ENCODE measurements at regions not wholly inside any gene's neighbourhood (a gene's known extent, or its start where the extent isn't known, plus 50 kb on each side); places are given as distances from the start of the nearest gene placed in this dataset.

GRCh38 chr5:68484307-68485068 lies 268.9 kb downstream of the PIK3R1 start:
- no peaks in the 10 kb centered on the region for H3K4me1 Mint-ChIP-seq
- intact Hi-C loops (cut with micrococcal nuclease), result no loop called here
- H3K27me3 Mint-ChIP-seq, result peaks cover 25% of the 10 kb centered on the region
- no peaks in the 10 kb centered on the region for H3K36me3 Mint-ChIP-seq (ENCODE audit: low read depth)
- no peak overlapping the region for H3K4me3 Mint-ChIP-seq
- no peak overlapping the region for H3K27ac Mint-ChIP-seq
- H3K9me3 Mint-ChIP-seq, result peaks cover 15% of the 10 kb centered on the region
- DNase-seq, result no peak

GRCh38 chr5:68489556-68489955 lies 274.0 kb downstream of the PIK3R1 start:
- H3K27ac Mint-ChIP-seq, result no peak overlapping the region
- peaks cover 20% of the 10 kb centered on the region for H3K27me3 Mint-ChIP-seq
- peaks cover 9% of the 10 kb centered on the region for H3K9me3 Mint-ChIP-seq
- intact Hi-C loops (cut with micrococcal nuclease), result no loop called here
- H3K4me3 Mint-ChIP-seq, result no peak overlapping the region
- no peak for DNase-seq
- H3K4me1 Mint-ChIP-seq, result no peaks in the 10 kb centered on the region
- H3K36me3 Mint-ChIP-seq (ENCODE audit: low read depth), result no peaks in the 10 kb centered on the region

- Mint-ChIP-seq H3K36me3 (ENCODE audit: low read depth) (no peaks in the 10 kb centered on the region), H3K4me1 (no peaks in the 10 kb centered on the region), H3K27ac (no peak overlapping the region), H3K27me3 (peaks cover 20% of the 10 kb centered on the region), H3K9me3 (peaks cover 9% of the 10 kb centered on the region), H3K4me3 (no peak overlapping the region)
- no peak for DNase-seq
- intact Hi-C loops (cut with micrococcal nuclease), result no loop called here
Measured at GRCh38 chr5:68490406-68490805, 274.9 kb downstream of the PIK3R1 start.

GRCh38 chr5:68494771-68495170 lies 279.2 kb downstream of the PIK3R1 start:
- intact Hi-C loops (cut with micrococcal nuclease), result no loop called here
- Mint-ChIP-seq H3K4me1 (no peaks in the 10 kb centered on the region), H3K27ac (no peak overlapping the region), H3K9me3 (peaks cover 16% of the 10 kb centered on the region), H3K36me3 (ENCODE audit: low read depth) (no peaks in the 10 kb centered on the region), H3K4me3 (no peak overlapping the region), H3K27me3 (peaks cover 12% of the 10 kb centered on the region)
- DNase-seq, result no peak

DNA sequence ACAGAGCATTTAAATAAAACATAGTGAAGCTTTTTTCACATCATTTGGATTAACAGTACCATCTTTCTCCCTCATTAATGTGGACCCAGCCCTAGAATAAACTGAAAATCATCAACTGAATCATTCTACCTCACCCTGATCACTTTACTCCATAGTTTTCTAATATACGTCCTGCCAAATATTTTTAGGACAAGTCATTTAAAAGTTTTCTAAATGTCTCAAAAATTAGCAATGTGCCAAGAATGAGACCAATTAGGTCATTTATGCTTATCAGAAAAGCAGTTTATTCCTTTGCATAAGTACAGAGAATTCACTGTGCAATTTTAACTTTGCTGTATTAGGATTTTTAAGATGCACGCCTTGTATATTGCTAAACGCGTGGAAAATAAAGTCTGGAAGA lies 284.4 kb downstream of the PIK3R1 start:
- intact Hi-C loops (cut with micrococcal nuclease), result no loop called here

DNA sequence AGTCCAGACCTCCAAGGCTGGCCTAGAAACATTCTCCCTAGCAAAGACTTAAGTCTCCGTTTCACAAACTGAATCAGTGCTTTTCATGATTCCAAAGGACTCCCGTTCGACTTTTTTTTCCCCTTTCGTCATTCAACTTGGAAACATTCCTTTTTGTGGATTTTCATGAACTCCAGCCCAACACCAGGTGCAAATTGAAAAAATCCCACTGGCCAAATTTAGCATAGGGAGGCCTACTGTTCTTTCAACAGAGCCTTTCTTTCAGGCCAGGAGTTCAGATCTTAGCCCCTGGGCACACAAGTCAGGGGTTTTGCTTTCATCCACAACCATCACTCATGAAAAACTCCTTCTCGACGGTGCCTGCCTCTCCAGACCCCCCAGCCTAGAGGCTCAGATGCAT lies 285.3 kb downstream of the PIK3R1 start:
- H3K4me3 Mint-ChIP-seq, result no peak overlapping the region
- H3K4me1 Mint-ChIP-seq, result no peaks in the 10 kb centered on the region
- peaks cover 4% of the 10 kb centered on the region for H3K27me3 Mint-ChIP-seq
- DNase-seq, result no peak
- H3K9me3 Mint-ChIP-seq, result peaks cover 20% of the 10 kb centered on the region
- H3K27ac Mint-ChIP-seq, result peak overlapping the region; percentile 29
- intact Hi-C loops (cut with micrococcal nuclease), result no loop called here
- no peaks in the 10 kb centered on the region for H3K36me3 Mint-ChIP-seq (ENCODE audit: low read depth)

More for the DNA sequence above, 284.4 kb downstream of the PIK3R1 start:
- Mint-ChIP-seq H3K4me1 (no peaks in the 10 kb centered on the region), H3K27me3 (peaks cover 4% of the 10 kb centered on the region), H3K9me3 (peaks cover 20% of the 10 kb centered on the region), H3K4me3 (no peak overlapping the region), H3K36me3 (ENCODE audit: low read depth) (no peaks in the 10 kb centered on the region), H3K27ac (no peak overlapping the region)
- DNase-seq, result no peak

- DNase-seq, result no peak
- intact Hi-C loops (cut with micrococcal nuclease), result no loop called here
- Mint-ChIP-seq H3K27me3 (peaks cover 4% of the 10 kb centered on the region), H3K4me3 (no peak overlapping the region), H3K27ac (no peak overlapping the region), H3K4me1 (no peaks in the 10 kb centered on the region), H3K9me3 (peaks cover 11% of the 10 kb centered on the region), H3K36me3 (ENCODE audit: low read depth) (no peaks in the 10 kb centered on the region)
Measured at GRCh38 chr5:68502531-68502930, 287.0 kb downstream of the PIK3R1 start.

DNA sequence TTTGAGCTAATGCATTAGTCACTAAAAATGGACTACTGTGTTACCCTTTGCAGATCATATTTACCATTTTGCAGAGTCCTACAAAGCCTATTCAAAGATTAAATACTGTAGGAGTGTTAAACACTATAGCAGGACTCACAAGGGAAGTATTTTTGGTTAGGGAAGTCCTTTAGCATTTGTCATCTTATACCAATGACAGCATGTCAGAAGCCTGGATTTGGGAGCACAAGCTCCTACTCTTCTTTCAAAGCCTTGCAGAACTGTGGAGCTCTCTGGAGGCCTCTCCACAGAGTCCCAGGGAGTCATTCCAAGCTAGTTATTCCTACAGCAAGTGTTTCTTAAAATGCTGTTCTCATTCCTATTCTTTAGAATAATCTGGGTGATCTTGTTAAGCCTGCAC lies 288.8 kb downstream of the PIK3R1 start:
- intact Hi-C loops (cut with micrococcal nuclease), result no loop called here
- peaks cover 4% of the 10 kb centered on the region for H3K9me3 Mint-ChIP-seq

GRCh38 chr5:68505917-68506860 lies 290.6 kb downstream of the PIK3R1 start:
- Mint-ChIP-seq H3K4me1 (no peaks in the 10 kb centered on the region), H3K27me3 (peaks cover 5% of the 10 kb centered on the region), H3K9me3 (peaks cover 4% of the 10 kb centered on the region), H3K36me3 (ENCODE audit: low read depth) (no peaks in the 10 kb centered on the region), H3K4me3 (no peak overlapping the region), H3K27ac (no peak overlapping the region)
- intact Hi-C loops (cut with micrococcal nuclease), result no loop called here
- no peak for DNase-seq

More for the DNA sequence above, 288.8 kb downstream of the PIK3R1 start:
- no peak for DNase-seq
- Mint-ChIP-seq H3K36me3 (ENCODE audit: low read depth) (no peaks in the 10 kb centered on the region), H3K27ac (no peak overlapping the region), H3K4me1 (no peaks in the 10 kb centered on the region), H3K27me3 (peaks cover 4% of the 10 kb centered on the region), H3K4me3 (no peak overlapping the region)

DNA sequence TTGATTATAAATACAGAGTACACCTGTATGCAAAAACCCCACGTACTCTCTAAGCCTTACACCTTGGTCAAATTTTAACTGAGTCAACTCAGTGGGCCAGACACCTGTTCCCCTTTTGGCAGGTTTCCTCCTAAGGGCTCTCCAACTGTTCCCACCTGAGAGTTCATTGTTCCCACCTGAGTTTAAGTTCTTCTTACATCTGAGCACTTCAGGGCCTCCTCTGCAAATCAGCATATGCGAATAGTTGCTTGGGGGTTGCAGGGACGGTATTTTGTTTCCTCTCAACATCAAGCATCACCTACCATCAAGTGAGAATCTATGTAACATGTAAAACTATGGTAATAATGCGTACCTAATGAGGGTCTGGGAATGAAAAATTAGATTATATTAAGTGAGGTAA lies 300.0 kb downstream of the PIK3R1 start:
- peaks cover 6% of the 10 kb centered on the region for H3K27me3 Mint-ChIP-seq
- no peaks in the 10 kb centered on the region for H3K4me1 Mint-ChIP-seq
- H3K36me3 Mint-ChIP-seq (ENCODE audit: low read depth), result no peaks in the 10 kb centered on the region
- H3K4me3 Mint-ChIP-seq, result no peak overlapping the region
- no peak for DNase-seq
- intact Hi-C loops (cut with micrococcal nuclease), result no loop called here
- no peaks in the 10 kb centered on the region for H3K9me3 Mint-ChIP-seq
- no peak overlapping the region for H3K27ac Mint-ChIP-seq

- H3K36me3 Mint-ChIP-seq (ENCODE audit: low read depth), result no peaks in the 10 kb centered on the region
- no peak overlapping the region for H3K27ac Mint-ChIP-seq
- no peaks in the 10 kb centered on the region for H3K27me3 Mint-ChIP-seq
- H3K4me3 Mint-ChIP-seq, result no peak overlapping the region
- no peak for DNase-seq
- H3K9me3 Mint-ChIP-seq, result peaks cover 6% of the 10 kb centered on the region
- intact Hi-C loops (cut with micrococcal nuclease), result no loop called here
- H3K4me1 Mint-ChIP-seq, result no peaks in the 10 kb centered on the region
Measured at GRCh38 chr5:68518286-68518685, 302.7 kb downstream of the PIK3R1 start.

DNA sequence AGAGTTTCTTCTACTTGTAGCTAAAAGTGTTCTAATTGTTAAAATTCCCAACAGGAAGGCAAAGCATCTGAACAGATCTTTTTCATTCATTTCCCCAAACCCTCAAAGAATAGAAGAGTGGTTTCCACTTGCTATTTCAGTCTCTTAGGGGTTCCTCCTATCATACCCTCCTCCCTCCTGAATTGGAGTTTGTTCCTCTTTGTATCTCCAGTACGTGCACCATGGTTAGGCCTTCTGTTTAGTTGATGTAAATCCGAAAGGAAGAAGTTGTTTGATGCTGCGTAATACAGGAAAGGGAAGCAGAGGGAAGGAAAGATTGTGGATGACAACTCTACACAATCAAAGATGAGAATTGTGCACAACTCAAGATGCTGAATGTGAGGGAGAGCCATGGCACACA lies 303.6 kb downstream of the PIK3R1 start:
- no peaks in the 10 kb centered on the region for H3K27me3 Mint-ChIP-seq
- H3K27ac Mint-ChIP-seq, result no peak overlapping the region
- no peaks in the 10 kb centered on the region for H3K4me1 Mint-ChIP-seq
- H3K4me3 Mint-ChIP-seq, result no peak overlapping the region
- H3K9me3 Mint-ChIP-seq, result peaks cover 6% of the 10 kb centered on the region
- H3K36me3 Mint-ChIP-seq (ENCODE audit: low read depth), result no peaks in the 10 kb centered on the region
- no peak for DNase-seq
- intact Hi-C loops (cut with micrococcal nuclease), result no loop called here

DNA sequence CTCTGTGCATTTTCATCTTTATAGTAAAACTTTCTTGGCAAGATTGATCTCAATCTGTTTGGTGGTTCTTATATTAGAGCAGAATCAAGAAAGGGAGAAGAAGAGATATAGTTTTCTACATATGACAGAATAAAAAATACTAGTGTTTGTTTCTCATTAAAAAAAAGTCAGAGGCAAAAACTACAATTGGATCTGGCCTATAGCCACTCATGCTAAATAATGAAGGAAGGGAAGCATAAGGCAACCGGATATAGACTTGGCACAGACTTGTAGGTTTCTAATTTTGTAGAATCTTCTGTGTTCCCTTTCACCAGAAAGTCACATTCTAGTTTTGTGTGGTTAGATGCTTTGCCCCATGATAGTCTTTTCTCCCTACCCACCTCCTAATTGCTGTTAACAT lies 306.2 kb downstream of the PIK3R1 start:
- no peaks in the 10 kb centered on the region for H3K4me1 Mint-ChIP-seq
- H3K36me3 Mint-ChIP-seq (ENCODE audit: low read depth), result no peaks in the 10 kb centered on the region
- intact Hi-C loops (cut with micrococcal nuclease), result no loop called here
- peaks cover 6% of the 10 kb centered on the region for H3K9me3 Mint-ChIP-seq
- DNase-seq, result no peak
- H3K27ac Mint-ChIP-seq, result no peak overlapping the region
- H3K27me3 Mint-ChIP-seq, result no peaks in the 10 kb centered on the region
- H3K4me3 Mint-ChIP-seq, result no peak overlapping the region

DNA sequence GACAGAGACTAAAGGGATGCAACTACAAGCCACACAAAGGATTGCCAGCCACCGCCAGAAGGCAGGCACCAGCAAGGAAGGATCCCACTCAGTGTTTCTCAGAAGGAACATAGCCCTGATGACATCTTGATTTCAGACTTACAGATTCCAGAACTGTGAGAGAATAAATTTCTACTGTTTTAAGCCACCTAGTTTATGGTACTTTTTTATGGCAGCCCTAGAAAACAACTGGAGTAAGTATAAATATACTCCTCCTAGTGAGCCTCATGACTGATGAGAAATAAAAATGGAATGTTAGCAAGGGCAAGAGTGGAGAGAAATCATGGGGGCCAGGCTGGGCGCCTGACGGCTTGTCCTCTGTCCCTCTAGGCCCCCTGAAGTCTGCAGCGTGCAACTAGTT lies 307.3 kb downstream of the PIK3R1 start:
- Mint-ChIP-seq H3K27ac (no peak overlapping the region), H3K4me3 (no peak overlapping the region), H3K27me3 (no peaks in the 10 kb centered on the region), H3K36me3 (ENCODE audit: low read depth) (no peaks in the 10 kb centered on the region), H3K4me1 (no peaks in the 10 kb centered on the region), H3K9me3 (peaks cover 10% of the 10 kb centered on the region)
- intact Hi-C loops (cut with micrococcal nuclease), result no loop called here
- DNase-seq, result no peak
